Gastrocnemius medialis (tissue), 4 donors: ENCODE measurements at regions not wholly inside any gene's neighbourhood (a gene's known extent, or its start where the extent isn't known, plus 50 kb on each side); places are given as distances from the start of the nearest gene placed in this dataset.

Experiments used
- CTCF ChIP-seq, 5 experiments: fragments of 450-650 bp in 3 of 5; fragments of 200-600 bp in 2 of 5; sonication (generic) in 2 of 5; IDR thresholded peaks in 4 of 5; conservative IDR thresholded peaks in 1 of 5; 1 replicate in 4 of 5; 2 replicates in 1 of 5; pipeline ENCODE4 v1.5.1; 2016 to 2019; ENCODE audit warnings: antibody characterized with exemption in 5 of 5, mild to moderate bottlenecking in 3 of 5, moderate library complexity in 3 of 5
- POLR2A ChIP-seq, 2 donors: fragments of 450-650 bp; IDR thresholded peaks; one replicate each; pipeline ENCODE4 v1.6.1; 2017; ENCODE audit warnings: antibody characterized with exemption in 2 of 2, mild to moderate bottlenecking in 2 of 2, moderate library complexity in 2 of 2

GRCh38 chr5:159762921-159763320 is 153.4 kb upstream of the ADRA1B start:
- TF ChIP-seq CTCF (IDR thresholded peaks at IDR 0.05 in 4 of 5, conservative IDR thresholded peaks at IDR 0.05 in 1 of 5) = no peak
- TF ChIP-seq POLR2A (IDR thresholded peaks at IDR 0.05) = no peak
